ENCODE measurements at regions not wholly inside any gene's neighbourhood (a gene's known extent, or its start where the extent isn't known, plus 50 kb on each side); places are given as distances from the start of the nearest gene placed in this dataset.

GRCh38 chr13:72165276-72165675 lies 298.3 kb upstream of the DACH1 start:
- no peak overlapping the region for H3K27ac ChIP-seq (ENCODE audit: low read depth in 1 of 2, low read length in 2 of 2)
- no peaks in the 10 kb centered on the region for H3K27me3 ChIP-seq (ENCODE audit: control insufficient read depth in 1 of 2, insufficient read depth in 2 of 2, low read length in 1 of 2)
- no peaks in the 10 kb centered on the region for H3K9me3 ChIP-seq (ENCODE audit: control insufficient read depth, low read length)
- no peak for DNase-seq
- H3K36me3 ChIP-seq (ENCODE audit: control insufficient read depth in 1 of 2, insufficient read depth in 2 of 2, low read length in 1 of 2) = no peaks in the 10 kb centered on the region
- no peak overlapping the region for H3K4me3 ChIP-seq (ENCODE audit: low read length in 2 of 2)
- no peaks in the 10 kb centered on the region for H3K4me1 ChIP-seq (ENCODE audit: control insufficient read depth in 1 of 2, insufficient read depth in 2 of 2, low read length in 2 of 2)
- ATAC-seq (ENCODE audit: low FRiP score) = no peak
- intact Hi-C loops (cut with DNase I) = no loop called here
- WGBS, 2 donors = 91 to 96% methylated on average over 1 of the region's 1 CpG

- H3K4me3 ChIP-seq (ENCODE audit: low read length in 2 of 2) = no peak overlapping the region
- no peak for ATAC-seq (ENCODE audit: low FRiP score)
- no peaks in the 10 kb centered on the region for H3K4me1 ChIP-seq (ENCODE audit: control insufficient read depth in 1 of 2, insufficient read depth in 2 of 2, low read length in 2 of 2)
- intact Hi-C loops (cut with DNase I) = no loop called here
- 67 to 71% methylated on average over 1 of the region's 1 CpG for WGBS, 2 donors
- DNase-seq = no peak
- no peaks in the 10 kb centered on the region for H3K36me3 ChIP-seq (ENCODE audit: control insufficient read depth in 1 of 2, insufficient read depth in 2 of 2, low read length in 1 of 2)
- no peaks in the 10 kb centered on the region for H3K9me3 ChIP-seq (ENCODE audit: control insufficient read depth, low read length)
- H3K27ac ChIP-seq (ENCODE audit: low read depth in 1 of 2, low read length in 2 of 2) = no peak overlapping the region
- H3K27me3 ChIP-seq (ENCODE audit: control insufficient read depth in 1 of 2, insufficient read depth in 2 of 2, low read length in 1 of 2) = no peaks in the 10 kb centered on the region
Observed at GRCh38 chr13:72164811-72165210, 297.8 kb upstream of the DACH1 start.

- H3K27me3 ChIP-seq (ENCODE audit: control insufficient read depth in 1 of 2, insufficient read depth in 2 of 2, low read length in 1 of 2) = no peaks in the 10 kb centered on the region
- 53 to 54% methylated on average over 4 of the region's 4 CpGs for WGBS, 2 donors
- H3K9me3 ChIP-seq (ENCODE audit: control insufficient read depth, low read length) = no peaks in the 10 kb centered on the region
- H3K36me3 ChIP-seq (ENCODE audit: control insufficient read depth in 1 of 2, insufficient read depth in 2 of 2, low read length in 1 of 2) = no peaks in the 10 kb centered on the region
- intact Hi-C loops (cut with DNase I) = no loop called here
- DNase-seq (no peak), ATAC-seq (ENCODE audit: low FRiP score) (no peak)
- no peak overlapping the region for H3K27ac ChIP-seq (ENCODE audit: low read depth in 1 of 2, low read length in 2 of 2)
- H3K4me1 ChIP-seq (ENCODE audit: control insufficient read depth in 1 of 2, insufficient read depth in 2 of 2, low read length in 2 of 2) = no peaks in the 10 kb centered on the region
- H3K4me3 ChIP-seq (ENCODE audit: low read length in 2 of 2) = no peak overlapping the region
Observed at GRCh38 chr13:72163678-72164077, 296.7 kb upstream of the DACH1 start.

GRCh38 chr13:72160977-72161376 lies 294.0 kb upstream of the DACH1 start:
- H3K27me3 ChIP-seq (ENCODE audit: control insufficient read depth in 1 of 2, insufficient read depth in 2 of 2, low read length in 1 of 2) = no peaks in the 10 kb centered on the region
- intact Hi-C loops (cut with DNase I) = no loop called here
- H3K36me3 ChIP-seq (ENCODE audit: control insufficient read depth in 1 of 2, insufficient read depth in 2 of 2, low read length in 1 of 2) = no peaks in the 10 kb centered on the region
- H3K27ac ChIP-seq (ENCODE audit: low read depth in 1 of 2, low read length in 2 of 2) = no peak overlapping the region
- no peak for ATAC-seq (ENCODE audit: low FRiP score)
- WGBS, 2 donors = 16 to 26% methylated on average over 5 of the region's 5 CpGs
- no peaks in the 10 kb centered on the region for H3K4me1 ChIP-seq (ENCODE audit: control insufficient read depth in 1 of 2, insufficient read depth in 2 of 2, low read length in 2 of 2)
- no peak overlapping the region for H3K4me3 ChIP-seq (ENCODE audit: low read length in 2 of 2)
- no peaks in the 10 kb centered on the region for H3K9me3 ChIP-seq (ENCODE audit: control insufficient read depth, low read length)
- no peak for DNase-seq

GRCh38 chr13:72156760-72157159 lies 289.8 kb upstream of the DACH1 start:
- no peak for DNase-seq
- intact Hi-C loops (cut with DNase I) = no loop called here
- no peaks in the 10 kb centered on the region for H3K9me3 ChIP-seq (ENCODE audit: control insufficient read depth, low read length)

GRCh38 chr13:72153272-72153671 lies 286.3 kb upstream of the DACH1 start:
- 89 to 90% methylated on average over 1 of the region's 1 CpG for WGBS, 2 donors
- H3K4me1 ChIP-seq (ENCODE audit: control insufficient read depth in 1 of 2, insufficient read depth in 2 of 2, low read length in 2 of 2) = no peaks in the 10 kb centered on the region
- no peaks in the 10 kb centered on the region for H3K9me3 ChIP-seq (ENCODE audit: control insufficient read depth, low read length)
- ATAC-seq (ENCODE audit: low FRiP score) (no peak), DNase-seq (no peak)
- intact Hi-C loops (cut with DNase I) = no loop called here
- no peak overlapping the region for H3K27ac ChIP-seq (ENCODE audit: low read depth in 1 of 2, low read length in 2 of 2)
- H3K36me3 ChIP-seq (ENCODE audit: control insufficient read depth in 1 of 2, insufficient read depth in 2 of 2, low read length in 1 of 2) = no peaks in the 10 kb centered on the region
- H3K4me3 ChIP-seq (ENCODE audit: low read length in 2 of 2) = no peak overlapping the region
- no peaks in the 10 kb centered on the region for H3K27me3 ChIP-seq (ENCODE audit: control insufficient read depth in 1 of 2, insufficient read depth in 2 of 2, low read length in 1 of 2)

More at GRCh38 chr13:72156760-72157159, 289.8 kb upstream of the DACH1 start:
- no peaks in the 10 kb centered on the region for H3K36me3 ChIP-seq (ENCODE audit: control insufficient read depth in 1 of 2, insufficient read depth in 2 of 2, low read length in 1 of 2)
- H3K4me1 ChIP-seq (ENCODE audit: control insufficient read depth in 1 of 2, insufficient read depth in 2 of 2, low read length in 2 of 2) = no peaks in the 10 kb centered on the region
- no peak overlapping the region for H3K4me3 ChIP-seq (ENCODE audit: low read length in 2 of 2)
- ATAC-seq (ENCODE audit: low FRiP score) = no peak
- no peaks in the 10 kb centered on the region for H3K27me3 ChIP-seq (ENCODE audit: control insufficient read depth in 1 of 2, insufficient read depth in 2 of 2, low read length in 1 of 2)
- no peak overlapping the region for H3K27ac ChIP-seq (ENCODE audit: low read depth in 1 of 2, low read length in 2 of 2)

- no peak overlapping the region for H3K4me3 ChIP-seq (ENCODE audit: low read length in 2 of 2)
- 8 to 13% methylated on average over 2 of the region's 2 CpGs for WGBS, 2 donors
- H3K4me1 ChIP-seq (ENCODE audit: control insufficient read depth in 1 of 2, insufficient read depth in 2 of 2, low read length in 2 of 2) = no peaks in the 10 kb centered on the region
- intact Hi-C loops (cut with DNase I) = no loop called here
- no peaks in the 10 kb centered on the region for H3K27me3 ChIP-seq (ENCODE audit: control insufficient read depth in 1 of 2, insufficient read depth in 2 of 2, low read length in 1 of 2)
- H3K9me3 ChIP-seq (ENCODE audit: control insufficient read depth, low read length) = no peaks in the 10 kb centered on the region
- no peak for DNase-seq
- H3K36me3 ChIP-seq (ENCODE audit: control insufficient read depth in 1 of 2, insufficient read depth in 2 of 2, low read length in 1 of 2) = no peaks in the 10 kb centered on the region
- H3K27ac ChIP-seq (ENCODE audit: low read depth in 1 of 2, low read length in 2 of 2) = no peak overlapping the region
- ATAC-seq (ENCODE audit: low FRiP score) = no peak
Observed at GRCh38 chr13:72151241-72151640, 284.2 kb upstream of the DACH1 start.

DNA sequence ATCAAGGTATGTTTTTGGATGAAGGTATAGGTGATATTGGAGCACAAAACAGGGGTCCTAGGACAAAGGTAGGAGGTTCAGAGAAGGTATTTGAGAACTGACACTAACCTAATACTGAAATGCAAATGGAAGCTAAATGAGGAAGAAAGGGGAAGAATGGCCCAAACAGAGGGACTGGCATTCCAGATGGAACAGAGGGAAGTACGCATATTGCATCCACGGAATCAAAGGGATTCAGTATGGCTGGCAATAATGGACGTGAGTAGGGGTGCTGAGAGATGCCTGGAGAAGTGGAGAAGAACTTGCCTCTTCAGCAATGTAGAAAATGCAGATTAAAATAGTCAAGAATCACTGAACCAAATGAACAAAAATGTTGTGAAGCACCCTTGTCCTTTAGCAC lies 283.5 kb upstream of the DACH1 start:
- no peak for ATAC-seq (ENCODE audit: low FRiP score)
- no peak overlapping the region for H3K27ac ChIP-seq (ENCODE audit: low read depth in 1 of 2, low read length in 2 of 2)
- no peak for DNase-seq
- intact Hi-C loops (cut with DNase I) = no loop called here
- no peaks in the 10 kb centered on the region for H3K4me1 ChIP-seq (ENCODE audit: control insufficient read depth in 1 of 2, insufficient read depth in 2 of 2, low read length in 2 of 2)
- no peaks in the 10 kb centered on the region for H3K36me3 ChIP-seq (ENCODE audit: control insufficient read depth in 1 of 2, insufficient read depth in 2 of 2, low read length in 1 of 2)
- no peaks in the 10 kb centered on the region for H3K27me3 ChIP-seq (ENCODE audit: control insufficient read depth in 1 of 2, insufficient read depth in 2 of 2, low read length in 1 of 2)
- no peak overlapping the region for H3K4me3 ChIP-seq (ENCODE audit: low read length in 2 of 2)
- no peaks in the 10 kb centered on the region for H3K9me3 ChIP-seq (ENCODE audit: control insufficient read depth, low read length)
- 77 to 81% methylated on average over 3 of the region's 3 CpGs for WGBS, 2 donors

- H3K27ac ChIP-seq (ENCODE audit: low read depth in 1 of 2, low read length in 2 of 2) = no peak overlapping the region
- no peaks in the 10 kb centered on the region for H3K27me3 ChIP-seq (ENCODE audit: control insufficient read depth in 1 of 2, insufficient read depth in 2 of 2, low read length in 1 of 2)
- intact Hi-C loops (cut with DNase I) = no loop called here
- H3K9me3 ChIP-seq (ENCODE audit: control insufficient read depth, low read length) = no peaks in the 10 kb centered on the region
- no peaks in the 10 kb centered on the region for H3K36me3 ChIP-seq (ENCODE audit: control insufficient read depth in 1 of 2, insufficient read depth in 2 of 2, low read length in 1 of 2)
- DNase-seq = no peak
- H3K4me1 ChIP-seq (ENCODE audit: control insufficient read depth in 1 of 2, insufficient read depth in 2 of 2, low read length in 2 of 2) = no peaks in the 10 kb centered on the region
- ATAC-seq (ENCODE audit: low FRiP score) = peak; percentile 33
- no peak overlapping the region for H3K4me3 ChIP-seq (ENCODE audit: low read length in 2 of 2)
Observed at GRCh38 chr13:72149701-72150100, 282.7 kb upstream of the DACH1 start.

Measured in aorta (tissue), 5 donors.